ENCODE measurements at regions not wholly inside any gene's neighbourhood (a gene's known extent, or its start where the extent isn't known, plus 50 kb on each side); places are given as distances from the start of the nearest gene placed in this dataset.

- 78 to 88% (median 84%) methylated on average over 2 of the region's 2 CpGs for WGBS, 4 donors
- peaks cover 5% of the 10 kb centered on the region for H3K27me3 ChIP-seq
- H3K36me3 ChIP-seq (replicated peaks in 1 of 2): no peaks in the 10 kb centered on the region
- no peak for TF ChIP-seq POLR2A (IDR thresholded peaks at IDR 0.05)
- no peak for TF ChIP-seq CTCF (IDR thresholded peaks at IDR 0.05)
- H3K4me1 ChIP-seq (replicated peaks in 1 of 2): no peaks in the 10 kb centered on the region
- intact Hi-C loops (cut with DNase I): no loop called here
- H3K9me3 ChIP-seq (replicated peaks in 1 of 3): no peaks in the 10 kb centered on the region
- no peak overlapping the region for H3K27ac ChIP-seq
- H3K4me3 ChIP-seq: no peak overlapping the region
- no peak for DNase-seq
These were observed 126.6 kb downstream of the AXIN2 start for GRCh38 chr17:65434878-65435277.

- no peaks in the 10 kb centered on the region for H3K36me3 ChIP-seq (replicated peaks in 1 of 2)
- no peaks in the 10 kb centered on the region for H3K4me1 ChIP-seq (replicated peaks in 1 of 2)
- no peak for DNase-seq
- 72 to 81% (median 74%) methylated on average over 7 of the region's 7 CpGs for WGBS, 4 donors
- TF ChIP-seq POLR2A (IDR thresholded peaks at IDR 0.05): no peak
- TF ChIP-seq CTCF (IDR thresholded peaks at IDR 0.05): no peak
- H3K27ac ChIP-seq: no peak overlapping the region
- peaks cover 5% of the 10 kb centered on the region for H3K27me3 ChIP-seq
- H3K9me3 ChIP-seq (replicated peaks in 1 of 3): no peaks in the 10 kb centered on the region
- intact Hi-C loops (cut with DNase I): no loop called here
- H3K4me3 ChIP-seq: no peak overlapping the region
These were observed 127.2 kb downstream of the AXIN2 start for GRCh38 chr17:65434251-65434650.

- no peaks in the 10 kb centered on the region for H3K4me1 ChIP-seq (replicated peaks in 1 of 2)
- intact Hi-C loops (cut with DNase I): no loop called here
- H3K27me3 ChIP-seq: peaks cover 3% of the 10 kb centered on the region
- no peaks in the 10 kb centered on the region for H3K9me3 ChIP-seq (replicated peaks in 1 of 3)
- WGBS, 4 donors: 77 to 88% (median 84%) methylated on average over 4 of the region's 4 CpGs
- no peak for DNase-seq
- no peak overlapping the region for H3K27ac ChIP-seq
- TF ChIP-seq CTCF (IDR thresholded peaks at IDR 0.05) (no peak), POLR2A (IDR thresholded peaks at IDR 0.05) (no peak)
- H3K36me3 ChIP-seq (replicated peaks in 1 of 2): no peaks in the 10 kb centered on the region
- H3K4me3 ChIP-seq: no peak overlapping the region
These were observed 127.9 kb downstream of the AXIN2 start for GRCh38 chr17:65433592-65433991.

GRCh38 chr17:65433157-65433556 is 128.3 kb downstream of the AXIN2 start:
- 76 to 100% (median 90%) methylated on average over 1 of the region's 1 CpG for WGBS, 4 donors
- no peak for DNase-seq
- H3K9me3 ChIP-seq (replicated peaks in 1 of 3): no peaks in the 10 kb centered on the region
- intact Hi-C loops (cut with DNase I): no loop called here
- H3K27ac ChIP-seq: no peak overlapping the region
- no peaks in the 10 kb centered on the region for H3K4me1 ChIP-seq (replicated peaks in 1 of 2)
- no peak overlapping the region for H3K4me3 ChIP-seq
- no peaks in the 10 kb centered on the region for H3K36me3 ChIP-seq (replicated peaks in 1 of 2)
- TF ChIP-seq POLR2A (IDR thresholded peaks at IDR 0.05): no peak
- no peak for TF ChIP-seq CTCF (IDR thresholded peaks at IDR 0.05)
- H3K27me3 ChIP-seq: no peaks in the 10 kb centered on the region
